ENCODE measurements at regions not wholly inside any gene's neighbourhood (a gene's known extent, or its start where the extent isn't known, plus 50 kb on each side); places are given as distances from the start of the nearest gene placed in this dataset.
"Not testable (repeated sequence)": the region's sequence is repeated elsewhere in the genome, so short reads cannot be mapped to it uniquely, and the experiment has no call there.

GRCh38 chr12:116361414-116362223 is 84.1 kb upstream of the MED13L start:
- no peak for DNase-seq

GRCh38 chr12:116365114-116365513 is 87.6 kb upstream of the MED13L start:
- DNase-seq = no peak

- no peak for DNase-seq
These were observed 88.3 kb upstream of the MED13L start for GRCh38 chr12:116365606-116366455.

GRCh38 chr12:116366456-116366776 is 88.9 kb upstream of the MED13L start:
- no peak for DNase-seq

- no peak for DNase-seq
These were observed 89.3 kb upstream of the MED13L start for GRCh38 chr12:116366824-116367223.

- no peak for DNase-seq
These were observed 91.0 kb upstream of the MED13L start for GRCh38 chr12:116368196-116369194.

GRCh38 chr12:116370004-116370404 is 92.5 kb upstream of the MED13L start:
- no peak for DNase-seq

GRCh38 chr12:116370886-116371580 is 93.5 kb upstream of the MED13L start:
- DNase-seq = no peak

GRCh38 chr12:116372815-116373214 is 95.3 kb upstream of the MED13L start:
- DNase-seq = no peak

- DNase-seq = no peak
These were observed 96.2 kb upstream of the MED13L start for GRCh38 chr12:116373572-116374206.

- no peak for DNase-seq
These were observed 96.7 kb upstream of the MED13L start for GRCh38 chr12:116374207-116374606.

- no peak for DNase-seq
These were observed 97.9 kb upstream of the MED13L start for GRCh38 chr12:116375278-116375842.

- no peak for DNase-seq
These were observed 99.1 kb upstream of the MED13L start for GRCh38 chr12:116376354-116377193.

- not testable (repeated sequence) for DNase-seq
These were observed 99.7 kb upstream of the MED13L start for GRCh38 chr12:116377194-116377571.

GRCh38 chr12:116378002-116378401 is 100.5 kb upstream of the MED13L start:
- DNase-seq = no peak

GRCh38 chr12:116380108-116380507 is 102.6 kb upstream of the MED13L start:
- no peak for DNase-seq

- DNase-seq = not testable (repeated sequence)
These were observed 103.2 kb upstream of the MED13L start for GRCh38 chr12:116380740-116381139.

GRCh38 chr12:116381240-116381743 is 103.8 kb upstream of the MED13L start:
- no peak for DNase-seq

- DNase-seq = no peak
These were observed 104.5 kb upstream of the MED13L start for GRCh38 chr12:116381744-116382685.

Measured in NK-92 treated with Interleukin-12 subunit alpha and Interleukin-12 subunit beta, amount 100 ng/mL, for 24 hours (cell line).